ENCODE measurements at regions not wholly inside any gene's neighbourhood (a gene's known extent, or its start where the extent isn't known, plus 50 kb on each side); places are given as distances from the start of the nearest gene placed in this dataset.

- no peak for TF ChIP-seq CTCF (IDR thresholded peaks at IDR 0.05)
- TF ChIP-seq ZFX (IDR thresholded peaks at IDR 0.05; ENCODE audit: borderline replicate concordance) = no peak
These were observed 147.8 kb upstream of the ZNF236 start for GRCh38 chr18:76674596-76674995.
